ENCODE measurements at regions not wholly inside any gene's neighbourhood (a gene's known extent, or its start where the extent isn't known, plus 50 kb on each side); places are given as distances from the start of the nearest gene placed in this dataset.
"Not testable (repeated sequence)": the region's sequence is repeated elsewhere in the genome, so short reads cannot be mapped to it uniquely, and the experiment has no call there.

DNA sequence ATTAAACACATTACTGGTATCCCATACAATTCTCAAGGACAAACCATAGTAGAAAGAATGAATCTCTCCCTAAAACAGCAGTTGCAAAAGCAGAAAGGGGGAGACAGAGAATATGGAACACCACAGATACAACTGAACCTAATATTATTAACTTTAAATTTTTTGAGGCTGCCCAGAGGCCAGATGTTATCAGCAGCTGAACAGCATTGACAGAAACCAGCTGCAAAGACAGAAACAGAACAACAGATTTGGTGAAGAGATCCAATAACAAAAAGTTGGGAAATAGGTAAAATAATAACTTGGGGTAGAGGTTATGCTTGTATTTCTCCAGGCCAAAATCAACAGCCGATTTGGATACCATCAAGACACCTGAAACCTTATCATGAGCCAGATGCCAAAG, 89.0 kb upstream of the VSTM2A start:
- H3K27me3 Mint-ChIP-seq; H3K27ac Mint-ChIP-seq; DNase-seq; H3K4me3 Mint-ChIP-seq; H3K4me1 Mint-ChIP-seq; POLR2A ChIA-PET; H3K36me3 Mint-ChIP-seq (ENCODE audit: low read depth); CTCF ChIA-PET: not testable (repeated sequence)
- H3K9me3 Mint-ChIP-seq = peaks cover 16% of the 10 kb centered on the region

DNA sequence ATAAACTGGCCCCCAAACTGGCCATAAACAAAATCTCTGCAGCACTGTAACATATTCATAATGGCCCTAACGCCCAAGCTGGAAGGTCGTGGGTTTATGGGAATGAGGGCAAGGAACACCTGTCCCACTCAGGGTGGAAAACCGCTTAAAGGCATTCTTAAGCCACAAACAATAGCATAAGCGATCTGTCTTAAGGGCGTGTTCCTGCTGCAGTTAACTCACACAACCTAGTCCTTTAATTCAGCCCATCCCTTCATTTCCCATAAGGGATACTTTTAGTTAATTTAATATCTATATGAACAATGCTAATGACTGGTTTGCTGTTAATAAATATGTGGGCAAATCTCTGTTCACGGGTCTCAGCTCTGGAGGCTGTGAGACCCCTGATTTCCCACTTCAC, 87.5 kb upstream of the VSTM2A start:
- POLR2A ChIA-PET; CTCF ChIA-PET; H3K36me3 Mint-ChIP-seq (ENCODE audit: low read depth); H3K4me3 Mint-ChIP-seq; DNase-seq; H3K27ac Mint-ChIP-seq; H3K4me1 Mint-ChIP-seq; H3K27me3 Mint-ChIP-seq: not testable (repeated sequence)
- peaks cover 16% of the 10 kb centered on the region for H3K9me3 Mint-ChIP-seq

DNA sequence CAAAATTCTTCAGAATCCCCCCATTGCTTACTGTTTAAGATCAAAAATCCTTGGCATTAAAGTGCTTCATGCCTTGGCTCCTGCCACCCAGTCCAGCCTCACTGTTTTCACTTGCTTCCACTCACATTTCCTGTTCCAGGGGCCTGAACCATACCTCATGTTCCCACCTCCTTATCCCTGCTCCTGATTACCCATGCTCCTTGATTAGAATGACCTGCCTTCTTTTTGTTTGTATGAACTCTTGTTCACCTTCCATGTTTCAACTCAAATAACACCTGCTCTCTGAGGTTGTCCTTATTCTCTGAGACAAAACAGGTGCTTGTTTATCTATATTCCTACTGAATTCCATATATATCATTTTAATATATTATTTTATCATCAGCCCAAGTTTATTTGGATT, 77.1 kb upstream of the VSTM2A start:
- no peaks in the 10 kb centered on the region for H3K27me3 Mint-ChIP-seq
- ChIA-PET CTCF (no interaction called here), POLR2A (no interaction called here)
- DNase-seq = no peak
- H3K36me3 Mint-ChIP-seq (ENCODE audit: low read depth) = no peaks in the 10 kb centered on the region
- H3K27ac Mint-ChIP-seq = no peak overlapping the region
- H3K9me3 Mint-ChIP-seq = peaks cover 16% of the 10 kb centered on the region
- no peak overlapping the region for H3K4me3 Mint-ChIP-seq
- H3K4me1 Mint-ChIP-seq = no peaks in the 10 kb centered on the region

DNA sequence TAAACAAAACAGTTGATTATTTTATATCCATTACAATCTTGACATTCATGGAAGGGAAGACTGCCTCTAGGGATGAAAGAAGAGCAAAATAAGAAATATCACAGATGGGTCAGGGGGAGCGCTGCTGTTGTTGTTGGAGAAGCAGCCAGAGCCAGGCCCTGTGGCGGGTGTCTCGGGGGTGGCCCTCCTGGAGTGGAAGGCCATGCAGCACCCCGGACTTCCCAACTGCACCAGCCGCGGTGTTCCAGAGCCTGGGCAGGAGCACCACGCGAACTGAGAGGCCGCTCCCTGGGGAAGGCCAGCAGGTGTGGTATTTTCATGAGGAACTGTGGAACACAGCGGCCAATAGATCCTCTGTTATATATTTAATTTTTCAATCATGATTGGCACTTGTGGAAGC, 72.4 kb upstream of the VSTM2A start:
- Mint-ChIP-seq H3K4me1 (no peaks in the 10 kb centered on the region), H3K4me3 (no peak overlapping the region), H3K36me3 (ENCODE audit: low read depth) (no peaks in the 10 kb centered on the region), H3K9me3 (peaks cover 29% of the 10 kb centered on the region), H3K27me3 (no peaks in the 10 kb centered on the region), H3K27ac (no peak overlapping the region)
- POLR2A ChIA-PET = no interaction called here
- CTCF ChIA-PET = no interaction called here
- no peak for DNase-seq

DNA sequence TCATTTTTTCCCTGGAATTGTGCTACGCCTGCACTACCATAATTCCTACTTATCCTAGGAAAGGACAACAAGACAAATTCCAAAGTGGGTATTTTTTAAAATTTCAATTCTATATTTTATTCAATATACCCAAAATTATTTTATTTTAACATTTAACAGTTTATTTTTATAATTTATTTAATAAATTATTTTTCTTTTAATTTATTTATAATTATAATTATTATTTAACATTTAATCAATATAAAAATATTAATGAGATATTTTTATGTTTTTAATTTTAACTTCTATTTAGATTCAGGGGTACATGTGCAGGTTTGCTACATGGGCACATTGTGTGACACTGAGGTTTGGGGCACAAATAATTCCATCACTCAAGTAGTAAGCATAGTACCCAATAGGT, 65.6 kb upstream of the VSTM2A start:
- no peaks in the 10 kb centered on the region for H3K4me1 Mint-ChIP-seq
- no peak for DNase-seq
- ChIA-PET POLR2A (no interaction called here), CTCF (no interaction called here)
- no peak overlapping the region for H3K27ac Mint-ChIP-seq
- peaks cover 9% of the 10 kb centered on the region for H3K9me3 Mint-ChIP-seq
- H3K36me3 Mint-ChIP-seq (ENCODE audit: low read depth) = no peaks in the 10 kb centered on the region
- no peak overlapping the region for H3K4me3 Mint-ChIP-seq
- no peaks in the 10 kb centered on the region for H3K27me3 Mint-ChIP-seq

DNA sequence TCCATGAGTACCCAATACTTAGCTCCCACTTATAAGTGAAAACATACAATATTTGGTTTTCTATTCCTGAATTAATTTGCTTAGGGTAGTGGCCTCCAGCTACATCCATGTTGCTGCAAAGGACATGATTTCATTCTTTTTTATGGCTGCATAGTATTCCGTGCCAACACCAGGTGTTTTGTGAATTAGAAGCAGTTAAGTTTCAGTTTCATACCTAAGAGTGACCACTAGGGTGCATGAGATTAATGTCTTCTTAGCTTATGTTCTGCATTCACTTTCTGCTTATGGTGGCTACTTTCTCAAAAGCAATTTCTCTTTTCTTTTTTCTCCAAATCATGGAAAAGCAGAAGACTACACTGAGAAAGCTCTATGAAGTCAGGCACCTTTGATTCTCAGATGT, 65.1 kb upstream of the VSTM2A start:
- ChIA-PET CTCF (no interaction called here), POLR2A (no interaction called here)
- H3K27me3 Mint-ChIP-seq = no peaks in the 10 kb centered on the region
- no peak for DNase-seq
- H3K9me3 Mint-ChIP-seq = peaks cover 8% of the 10 kb centered on the region
- no peak overlapping the region for H3K27ac Mint-ChIP-seq
- no peak overlapping the region for H3K4me3 Mint-ChIP-seq
- no peaks in the 10 kb centered on the region for H3K36me3 Mint-ChIP-seq (ENCODE audit: low read depth)
- H3K4me1 Mint-ChIP-seq = no peaks in the 10 kb centered on the region

DNA sequence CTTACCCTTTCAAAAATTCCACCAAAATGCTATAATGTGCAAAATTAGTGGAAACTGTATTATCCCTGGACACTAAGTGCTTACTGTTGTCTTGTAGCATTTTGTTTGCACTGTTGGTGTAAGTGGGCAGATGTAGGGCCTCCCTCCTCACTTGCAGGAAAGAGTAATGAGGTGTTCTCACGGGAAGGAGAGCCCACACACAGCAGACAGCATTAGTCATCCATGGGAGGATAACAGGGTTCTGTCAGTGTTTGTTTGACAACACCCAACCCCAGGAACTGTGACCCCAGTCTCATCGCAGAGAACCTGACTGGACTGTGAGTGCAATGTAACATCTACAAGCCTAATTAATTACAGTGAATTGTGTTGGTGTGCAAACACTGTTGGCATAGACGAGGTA, 58.7 kb upstream of the VSTM2A start:
- POLR2A ChIA-PET = no interaction called here
- H3K4me3 Mint-ChIP-seq = no peak overlapping the region
- H3K9me3 Mint-ChIP-seq = peaks cover 15% of the 10 kb centered on the region
- DNase-seq = no peak
- no peaks in the 10 kb centered on the region for H3K27me3 Mint-ChIP-seq
- no peaks in the 10 kb centered on the region for H3K4me1 Mint-ChIP-seq
- no peak overlapping the region for H3K27ac Mint-ChIP-seq
- no peaks in the 10 kb centered on the region for H3K36me3 Mint-ChIP-seq (ENCODE audit: low read depth)
- CTCF ChIA-PET = no interaction called here

DNA sequence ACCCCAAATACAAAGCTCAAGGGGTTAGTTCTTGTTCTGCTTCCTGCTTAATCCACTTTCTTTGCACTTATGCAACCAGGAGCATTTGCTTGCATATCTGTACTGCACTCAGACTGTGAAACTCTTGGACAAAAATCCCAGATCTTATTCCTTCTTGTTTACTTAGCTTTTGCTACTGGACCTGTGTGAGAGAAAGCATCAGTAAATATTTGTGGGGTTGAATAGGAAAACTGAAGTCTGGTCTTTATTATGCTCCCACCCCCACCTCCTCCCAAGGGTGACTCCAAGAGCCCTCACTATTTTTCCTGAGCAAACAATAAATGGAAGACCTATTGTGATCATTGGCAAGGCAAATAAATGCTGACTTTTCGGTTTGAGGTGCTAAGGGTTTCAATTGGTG, 57.1 kb upstream of the VSTM2A start:
- ChIA-PET POLR2A (no interaction called here), CTCF (no interaction called here)
- Mint-ChIP-seq H3K9me3 (peaks cover 13% of the 10 kb centered on the region), H3K4me3 (no peak overlapping the region), H3K36me3 (ENCODE audit: low read depth) (no peaks in the 10 kb centered on the region), H3K4me1 (no peaks in the 10 kb centered on the region), H3K27me3 (no peaks in the 10 kb centered on the region), H3K27ac (no peak overlapping the region)
- no peak for DNase-seq
